Gastroesophageal sphincter (tissue), 3 donors: ENCODE measurements at regions not wholly inside any gene's neighbourhood (a gene's known extent, or its start where the extent isn't known, plus 50 kb on each side); places are given as distances from the start of the nearest gene placed in this dataset.

ENCODE experiments used
- CTCF ChIP-seq, 4 experiments: fragments of 200-600 bp in 2 of 4; fragments of 450-650 bp in 2 of 4; sonication (generic) in 1 of 4; IDR thresholded peaks; one replicate each; pipeline ENCODE4 v1.5.1; 2017 to 2019; ENCODE audit warnings: antibody characterized with exemption in 4 of 4, mild to moderate bottlenecking in 2 of 4, moderate library complexity in 2 of 4
- EP300 ChIP-seq: sonication (generic); formaldehyde crosslinking; IDR thresholded peaks from one replicate; pipeline ENCODE4 v1.6.1; 2017; ENCODE audit warnings: antibody characterized with exemption, mild to moderate bottlenecking
- POLR2A ChIP-seq, 2 donors: fragments of 450-650 bp; IDR thresholded peaks; one replicate each; pipeline ENCODE4 v1.6.1; 2017; ENCODE audit warnings: antibody characterized with exemption in 2 of 2, mild to moderate bottlenecking in 2 of 2, moderate library complexity in 1 of 2
- POLR2AphosphoS5 ChIP-seq: sonication (generic); formaldehyde crosslinking; IDR thresholded peaks from one replicate; pipeline ENCODE4 v1.6.1; 2017; ENCODE audit warnings: antibody characterized with exemption

DNA sequence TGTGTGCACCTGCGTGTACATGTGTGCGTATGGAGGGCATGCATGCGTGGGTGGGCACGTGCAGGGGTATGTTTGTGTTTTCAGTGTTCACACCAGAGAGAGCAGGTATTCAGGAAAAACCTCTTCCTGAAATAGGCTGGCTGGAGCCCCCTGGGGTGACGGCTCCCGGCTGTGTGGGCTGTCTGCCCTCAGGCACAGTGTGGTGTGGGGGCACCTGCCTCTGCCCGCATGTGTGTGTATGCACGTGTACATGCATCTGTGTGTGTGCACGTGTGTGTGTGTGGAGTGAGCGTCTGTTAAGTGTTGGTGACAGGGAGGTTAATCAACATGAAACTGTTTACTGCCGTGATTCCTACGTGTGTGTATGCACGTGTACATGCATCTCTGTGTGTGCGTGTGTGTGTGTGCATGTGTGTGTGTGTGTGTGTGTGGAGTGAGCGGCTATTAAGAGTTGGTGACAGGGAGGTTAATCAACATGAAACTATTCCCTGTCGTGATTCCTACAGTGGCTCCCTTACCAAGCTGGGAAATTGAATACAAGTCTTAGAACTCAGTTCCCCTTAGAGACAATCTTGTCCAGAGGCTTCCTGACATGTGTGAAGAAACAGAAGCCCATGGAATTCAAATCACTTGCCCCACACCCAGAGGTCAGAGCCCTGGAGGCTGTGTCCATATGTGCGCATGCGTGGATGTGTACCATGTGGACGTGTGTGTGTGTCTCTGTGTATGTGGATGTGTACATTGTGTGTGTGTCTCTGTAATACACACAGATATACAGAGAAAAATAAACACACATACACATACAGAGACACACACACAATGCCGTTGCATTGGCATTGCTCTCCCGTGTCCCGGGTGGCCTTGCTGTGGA, 372.4 kb upstream of the IRX4 start:
- TF ChIP-seq CTCF (IDR thresholded peaks at IDR 0.05) (no peak), POLR2AphosphoS5 (no peak), POLR2A (IDR thresholded peaks at IDR 0.05) (no peak), EP300 (no peak)
